NAMALWA (cell line): ENCODE measurements at regions not wholly inside any gene's neighbourhood (a gene's known extent, or its start where the extent isn't known, plus 50 kb on each side); places are given as distances from the start of the nearest gene placed in this dataset.
"Not testable (repeated sequence)": the region's sequence is repeated elsewhere in the genome, so short reads cannot be mapped to it uniquely, and the experiment has no call there.

Experiments used
- DNase-seq: peaks from one replicate; pipeline ENCODE4 v3.0.0-alpha.2; 2015; ENCODE audit warnings: low spot score

- no peak for DNase-seq
These were observed 91.6 kb downstream of the CMC2 start for GRCh38 chr16:80915079-80915450.

GRCh38 chr16:80914379-80915078, 92.2 kb downstream of the CMC2 start:
- no peak for DNase-seq

- no peak for DNase-seq
These were observed 93.3 kb downstream of the CMC2 start for GRCh38 chr16:80913397-80913796.

GRCh38 chr16:80912651-80913050, 94.0 kb downstream of the CMC2 start:
- no peak for DNase-seq

GRCh38 chr16:80910434-80910833, 96.3 kb downstream of the CMC2 start:
- DNase-seq: no peak

- DNase-seq: no peak
These were observed 97.0 kb downstream of the CMC2 start for GRCh38 chr16:80909720-80910119.

- DNase-seq: not testable (repeated sequence)
These were observed 100.5 kb downstream of the CMC2 start for GRCh38 chr16:80906169-80906568.

GRCh38 chr16:80903616-80904015, 99.2 kb upstream of the CDYL2 start:
- DNase-seq: no peak

GRCh38 chr16:80902306-80903110, 98.1 kb upstream of the CDYL2 start:
- no peak for DNase-seq

- DNase-seq: no peak
These were observed 96.2 kb upstream of the CDYL2 start for GRCh38 chr16:80900593-80900954.

- DNase-seq: no peak
These were observed 95.6 kb upstream of the CDYL2 start for GRCh38 chr16:80899809-80900592.

- DNase-seq: no peak
These were observed 92.4 kb upstream of the CDYL2 start for GRCh38 chr16:80896776-80897175.

- DNase-seq: no peak
These were observed 89.7 kb upstream of the CDYL2 start for GRCh38 chr16:80894091-80894490.

- no peak for DNase-seq
These were observed 89.3 kb upstream of the CDYL2 start for GRCh38 chr16:80893686-80894085.

- not testable (repeated sequence) for DNase-seq
These were observed 88.0 kb upstream of the CDYL2 start for GRCh38 chr16:80892395-80892794.

- DNase-seq: no peak
These were observed 85.5 kb upstream of the CDYL2 start for GRCh38 chr16:80889779-80890359.

- DNase-seq: no peak
These were observed 82.7 kb upstream of the CDYL2 start for GRCh38 chr16:80887062-80887461.

- DNase-seq: no peak
These were observed 79.4 kb upstream of the CDYL2 start for GRCh38 chr16:80883816-80884215.

GRCh38 chr16:80883159-80883642, 78.8 kb upstream of the CDYL2 start:
- no peak for DNase-seq

GRCh38 chr16:80875616-80876015, 71.2 kb upstream of the CDYL2 start:
- no peak for DNase-seq

GRCh38 chr16:80874925-80875324, 70.5 kb upstream of the CDYL2 start:
- no peak for DNase-seq

- DNase-seq: peak; percentile 4
These were observed 57.8 kb upstream of the CDYL2 start for GRCh38 chr16:80862160-80862705.
